Amniotic stem cell (primary cell): ENCODE measurements at regions not wholly inside any gene's neighbourhood (a gene's known extent, or its start where the extent isn't known, plus 50 kb on each side); places are given as distances from the start of the nearest gene placed in this dataset.

ENCODE experiments used
- DNase-seq: peaks from one replicate; lab custom pipeline; 2025; lab: John Stamatoyannopoulos, UW

GRCh38 chr2:64369706-64370105, 84.3 kb upstream of the LGALSL start:
- DNase-seq = no peak

- no peak for DNase-seq
These were observed 82.2 kb upstream of the LGALSL start for GRCh38 chr2:64371727-64372126.

DNA sequence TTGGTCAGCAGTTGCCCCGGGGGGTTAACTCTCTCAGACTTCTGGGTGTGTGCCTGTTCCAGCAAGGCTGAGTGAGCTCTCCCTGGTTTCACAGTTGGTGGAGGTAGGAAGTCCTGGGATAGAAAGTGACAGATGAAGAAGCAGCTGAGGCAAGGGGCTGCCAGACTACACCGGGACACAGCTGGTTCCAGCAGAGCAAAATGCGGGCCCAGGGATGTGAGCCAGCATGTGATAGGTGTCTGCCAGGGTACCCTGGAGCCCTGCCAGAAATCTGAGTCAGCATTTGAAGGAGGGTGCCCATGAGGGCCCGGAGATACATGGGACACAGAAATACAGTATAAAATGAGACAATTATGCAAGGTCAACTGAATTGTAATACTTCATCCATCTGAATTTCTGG, 79.3 kb upstream of the LGALSL start:
- no peak for DNase-seq

GRCh38 chr2:64376926-64377325, 77.0 kb upstream of the LGALSL start:
- DNase-seq = no peak

GRCh38 chr2:64379186-64379585, 74.8 kb upstream of the LGALSL start:
- no peak for DNase-seq

GRCh38 chr2:64380853-64381527, 73.0 kb upstream of the LGALSL start:
- DNase-seq = no peak

DNA sequence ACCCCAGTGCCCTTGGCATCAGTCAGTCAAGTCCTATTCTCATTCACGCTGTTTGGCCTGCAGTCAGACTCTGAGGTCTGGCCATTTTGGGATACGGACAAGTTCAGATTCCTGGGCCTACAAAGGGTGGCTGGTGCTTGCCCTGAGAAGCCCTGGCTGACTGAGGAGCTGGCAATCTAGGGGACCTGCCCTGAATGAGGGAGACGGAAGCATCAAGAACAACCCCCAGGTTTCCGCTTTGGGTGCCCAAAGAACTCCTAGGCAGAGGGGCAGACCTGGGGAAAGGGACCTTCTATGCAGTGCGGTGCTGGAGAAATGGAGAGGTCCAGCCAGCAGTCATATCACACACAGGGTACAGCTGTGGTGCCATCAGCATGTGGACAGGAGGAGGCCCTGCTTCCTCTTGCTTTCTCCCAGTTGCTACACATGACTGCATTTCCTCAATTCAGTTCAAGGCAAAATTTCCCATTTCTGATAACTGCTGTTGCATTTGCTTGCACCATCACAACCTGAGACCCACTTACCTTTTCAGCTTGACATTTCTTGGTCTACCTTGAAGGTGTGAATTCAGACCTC, 70.9 kb upstream of the LGALSL start:
- DNase-seq = no peak

- DNase-seq = no peak
These were observed 70.1 kb upstream of the LGALSL start for GRCh38 chr2:64383881-64384280.

- no peak for DNase-seq
These were observed 67.3 kb upstream of the LGALSL start for GRCh38 chr2:64386676-64387075.

- DNase-seq = no peak
These were observed 63.4 kb upstream of the LGALSL start for GRCh38 chr2:64390586-64390985.

GRCh38 chr2:64391424-64391823, 62.5 kb upstream of the LGALSL start:
- no peak for DNase-seq

DNA sequence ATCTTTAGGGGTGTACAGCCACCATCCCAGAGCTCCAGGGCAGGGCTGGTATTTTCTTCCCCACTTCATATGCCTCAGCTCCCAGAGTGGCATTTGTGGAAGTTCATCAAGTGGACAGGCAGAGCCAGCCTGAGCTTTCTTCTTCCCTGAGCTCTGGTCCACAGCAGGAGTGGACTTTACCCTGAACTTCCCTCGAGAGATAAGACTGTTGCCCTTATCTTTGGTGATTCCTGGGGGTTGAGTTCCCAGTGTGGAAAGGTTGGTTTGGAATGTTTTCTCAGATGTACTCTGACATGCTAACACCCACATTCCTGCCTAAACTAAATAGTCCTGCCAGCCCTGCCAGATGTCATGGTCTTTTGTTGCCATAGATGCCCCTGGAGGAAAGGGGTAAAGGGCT, 62.0 kb upstream of the LGALSL start:
- DNase-seq = no peak

GRCh38 chr2:64392529-64392928, 61.4 kb upstream of the LGALSL start:
- no peak for DNase-seq

- DNase-seq = no peak
These were observed 60.5 kb upstream of the LGALSL start for GRCh38 chr2:64393383-64394010.

- DNase-seq = no peak
These were observed 59.8 kb upstream of the LGALSL start for GRCh38 chr2:64394153-64394552.

GRCh38 chr2:64396001-64396400, 58.0 kb upstream of the LGALSL start:
- no peak for DNase-seq

DNA sequence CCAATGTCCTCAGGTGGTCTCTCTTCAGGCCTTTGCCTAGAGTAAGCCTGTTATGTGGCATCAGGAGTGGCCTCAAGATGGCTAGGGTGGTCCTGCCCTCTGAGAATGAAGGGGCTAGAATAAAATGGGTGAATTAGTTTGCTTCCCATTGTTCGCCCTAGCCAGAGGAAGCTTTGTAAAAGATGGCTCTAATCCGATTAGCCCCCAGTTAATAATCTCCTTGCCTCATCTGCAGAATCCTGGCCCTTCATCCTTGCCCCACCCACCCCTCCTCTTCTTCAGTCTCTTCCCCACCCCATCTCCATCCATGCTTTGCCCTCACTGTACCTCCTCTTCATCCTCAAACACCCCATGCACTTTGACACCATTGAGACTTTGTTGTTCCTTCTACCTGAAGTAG, 57.4 kb upstream of the LGALSL start:
- no peak for DNase-seq

- DNase-seq = no peak
These were observed 55.3 kb upstream of the LGALSL start for GRCh38 chr2:64398516-64399129.

DNA sequence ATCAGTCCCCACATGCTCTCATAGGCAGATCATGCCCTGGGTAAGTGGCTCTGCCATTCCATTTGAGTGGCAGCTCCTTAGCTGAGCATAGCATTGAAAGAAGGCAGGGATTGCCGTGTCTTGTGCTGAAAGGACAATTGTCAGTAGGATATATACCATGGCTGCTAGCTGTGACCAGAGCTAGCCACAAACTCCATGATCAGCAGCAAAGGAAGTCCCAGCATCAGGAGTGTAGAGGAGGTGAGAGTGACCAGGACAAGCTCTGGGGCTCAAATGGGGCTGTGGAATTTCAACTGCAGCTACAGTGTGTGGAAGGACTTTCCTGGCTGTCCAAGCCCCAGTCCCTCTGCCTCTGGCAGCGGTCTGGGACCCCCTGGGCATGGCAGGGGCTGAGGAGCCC, 54.4 kb upstream of the LGALSL start:
- no peak for DNase-seq

DNA sequence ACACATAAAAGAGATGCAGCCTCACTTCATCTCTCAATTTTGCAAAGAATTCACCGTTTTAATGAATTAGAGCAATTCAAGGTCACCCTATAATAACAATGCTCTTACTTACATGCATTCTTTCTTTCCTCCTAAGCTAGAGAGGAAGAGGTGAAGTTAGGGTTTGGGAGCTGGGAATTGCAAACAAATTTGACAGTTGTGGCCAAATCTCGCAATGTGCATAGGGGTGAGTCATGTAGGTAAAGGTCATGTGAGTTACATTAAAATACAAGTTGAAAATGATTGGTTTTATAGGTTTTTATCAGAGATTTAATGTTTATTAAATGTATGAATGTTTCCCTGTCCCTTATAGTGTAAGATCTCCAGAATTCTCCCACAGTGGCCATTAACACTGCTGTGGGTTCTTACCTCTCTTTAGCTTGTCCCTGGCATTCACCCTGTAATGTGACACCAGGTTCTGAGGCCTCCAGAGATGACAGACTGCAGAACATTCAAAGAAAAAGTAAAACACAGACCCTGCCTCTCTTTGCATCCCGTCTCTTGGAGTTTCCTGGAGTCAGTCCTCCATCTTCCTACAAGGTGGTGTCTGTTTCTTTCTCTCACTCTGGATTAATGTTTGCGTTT, 53.7 kb upstream of the LGALSL start:
- no peak for DNase-seq

DNA sequence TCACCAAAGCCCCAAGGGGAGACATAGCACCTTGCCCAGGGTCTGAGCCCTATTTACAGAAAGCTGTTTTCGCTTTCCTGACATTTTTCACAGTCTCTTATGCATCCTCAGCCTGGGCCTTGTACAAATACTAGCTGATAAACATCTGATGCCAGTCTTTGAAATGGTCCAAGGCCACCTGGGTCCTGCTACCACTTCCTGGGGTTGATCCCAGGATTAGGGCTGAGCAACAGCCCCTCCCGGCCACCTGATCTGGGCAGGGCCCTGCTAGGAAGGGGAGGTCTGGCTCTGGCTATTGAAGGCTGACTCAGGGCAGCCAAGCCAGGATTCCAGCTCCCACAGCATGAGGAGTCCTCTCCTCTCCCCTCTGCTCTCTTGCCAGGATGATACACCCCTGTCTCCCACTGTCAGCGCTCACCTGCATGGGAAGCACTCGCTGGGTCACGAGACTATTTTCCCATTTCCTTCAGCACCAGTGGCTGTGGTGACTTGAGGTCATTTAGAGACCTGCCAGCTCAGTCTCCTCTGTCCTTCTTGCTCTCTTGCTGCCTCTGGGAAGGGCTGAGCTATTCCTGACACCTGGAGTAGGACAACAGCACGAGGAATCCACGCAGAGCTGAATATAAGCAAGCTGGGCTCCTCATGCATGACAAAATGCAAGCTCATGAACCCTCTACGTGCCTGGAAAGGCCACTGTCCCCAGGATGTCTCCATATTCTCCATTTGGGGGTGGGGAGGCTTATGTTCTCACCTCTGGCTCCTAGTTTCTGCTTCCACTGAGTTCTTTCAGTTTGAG, 53.0 kb upstream of the LGALSL start:
- no peak for DNase-seq

DNA sequence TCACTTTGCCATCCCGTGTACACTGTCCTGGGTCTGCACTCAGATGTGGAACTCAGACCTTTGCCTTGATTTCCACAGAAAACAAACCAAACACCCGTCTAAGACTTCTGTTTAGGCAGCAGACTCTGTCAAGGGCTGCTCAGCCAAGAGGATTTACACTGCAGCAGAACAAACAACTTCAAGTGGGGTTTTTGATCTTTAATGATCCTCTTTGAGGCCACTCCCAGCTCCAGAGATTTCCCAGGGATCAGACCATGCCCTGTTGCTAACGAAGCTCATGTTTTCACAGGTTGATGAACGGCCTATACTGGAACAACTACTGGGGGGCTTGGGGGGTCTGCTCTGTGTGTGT, 52.5 kb upstream of the LGALSL start:
- no peak for DNase-seq
